Ishikawa (cell line): ENCODE measurements at regions not wholly inside any gene's neighbourhood (a gene's known extent, or its start where the extent isn't known, plus 50 kb on each side); places are given as distances from the start of the nearest gene placed in this dataset.

ENCODE experiments used
- CREB1 ChIP-seq: IDR thresholded peaks from 2 replicates; pipeline ENCODE4 v1.6.1; 2012; ENCODE audit warnings: low read depth
- EP300 ChIP-seq: IDR thresholded peaks from 2 replicates; pipeline ENCODE4 v1.6.1; 2012; ENCODE audit warnings: borderline replicate concordance
- NFIC ChIP-seq: IDR thresholded peaks from 2 replicates; pipeline ENCODE4 v1.6.1; 2012
- YY1 ChIP-seq: IDR thresholded peaks from 2 replicates; pipeline ENCODE4 v1.6.1; 2012; ENCODE audit warnings: low read depth
- TF ChIP-seq, protein P1 (sequence below): IDR thresholded peaks from 2 replicates; pipeline ENCODE4 v1.6.1; 2012

DNA sequence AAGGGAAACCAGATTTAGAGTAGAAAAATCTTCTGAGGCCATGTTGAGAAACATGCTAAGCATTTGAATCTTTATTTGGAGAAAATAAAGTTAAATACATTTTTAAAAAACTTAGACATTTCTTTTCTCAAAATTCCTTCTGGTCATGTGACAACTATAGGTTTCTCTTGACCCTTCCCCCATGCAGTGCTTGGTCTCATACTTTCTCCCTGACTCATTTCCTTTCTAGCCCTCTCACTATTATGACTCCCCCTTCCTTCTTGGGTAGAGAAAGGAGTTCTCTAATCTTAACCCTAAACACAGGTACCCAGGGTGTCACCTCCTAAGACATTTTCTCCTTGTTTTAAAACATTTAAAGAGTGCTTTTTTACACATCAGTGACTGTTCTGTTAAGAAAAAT is 179.5 kb upstream of the TMEM106B start:
- TF ChIP-seq EP300, result no peak
- TF ChIP-seq NFIC, result no peak
- TF ChIP-seq, protein P1, sequence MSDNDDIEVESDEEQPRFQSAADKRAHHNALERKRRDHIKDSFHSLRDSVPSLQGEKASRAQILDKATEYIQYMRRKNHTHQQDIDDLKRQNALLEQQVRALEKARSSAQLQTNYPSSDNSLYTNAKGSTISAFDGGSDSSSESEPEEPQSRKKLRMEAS, result no peak
- TF ChIP-seq CREB1, result no peak
- TF ChIP-seq YY1, result no peak
